Peyer's patch (tissue), 4 donors: ENCODE measurements at regions not wholly inside any gene's neighbourhood (a gene's known extent, or its start where the extent isn't known, plus 50 kb on each side); places are given as distances from the start of the nearest gene placed in this dataset.

Experiments used
- POLR2A ChIP-seq, 2 donors: fragments of 450-650 bp; IDR thresholded peaks; one replicate each; pipeline ENCODE4 v1.5.1; 2017; ENCODE audit warnings: antibody characterized with exemption in 2 of 2, mild to moderate bottlenecking in 2 of 2, moderate library complexity in 2 of 2
- TF ChIP-seq, protein P1 (sequence below), 6 experiments: fragments of 450-650 bp in 4 of 6; fragments of 200-600 bp in 2 of 6; sonication (generic) in 1 of 6; IDR thresholded peaks; one replicate each; pipeline ENCODE4 v1.5.1; 2017 to 2019; ENCODE audit warnings: antibody characterized with exemption in 6 of 6, mild to moderate bottlenecking in 3 of 6, moderate library complexity in 1 of 6

DNA sequence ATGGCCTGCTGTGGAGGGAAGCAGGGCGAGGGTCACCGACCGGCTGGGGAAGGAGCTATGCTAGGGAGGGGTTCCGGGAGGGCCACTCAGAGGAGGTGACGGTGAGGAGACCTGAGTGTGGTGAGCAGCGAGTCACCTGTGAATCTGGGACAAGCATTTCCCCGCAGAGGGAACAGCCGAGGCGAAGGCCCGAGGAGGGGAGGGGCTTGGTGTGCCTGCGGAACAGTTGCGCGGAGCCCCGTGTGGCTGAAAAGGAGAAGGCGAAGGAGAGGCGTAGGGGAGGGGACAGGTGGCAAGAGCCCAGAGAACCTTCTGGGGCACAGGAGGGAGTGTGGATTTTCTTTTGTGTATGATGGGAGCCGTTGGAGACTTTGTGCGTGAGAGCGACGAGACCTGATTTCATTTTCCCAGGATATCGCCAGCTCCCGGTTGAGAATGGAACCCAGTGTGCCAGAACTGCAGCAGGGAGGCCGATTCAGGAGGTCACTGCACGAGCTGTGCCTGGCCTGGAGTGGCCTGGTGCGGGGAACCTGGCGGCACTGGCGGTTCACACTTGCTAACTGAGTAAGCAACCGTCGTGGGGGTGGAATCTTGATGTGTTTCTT lies 117.7 kb upstream of the ZNF507 start:
- TF ChIP-seq, protein P1, sequence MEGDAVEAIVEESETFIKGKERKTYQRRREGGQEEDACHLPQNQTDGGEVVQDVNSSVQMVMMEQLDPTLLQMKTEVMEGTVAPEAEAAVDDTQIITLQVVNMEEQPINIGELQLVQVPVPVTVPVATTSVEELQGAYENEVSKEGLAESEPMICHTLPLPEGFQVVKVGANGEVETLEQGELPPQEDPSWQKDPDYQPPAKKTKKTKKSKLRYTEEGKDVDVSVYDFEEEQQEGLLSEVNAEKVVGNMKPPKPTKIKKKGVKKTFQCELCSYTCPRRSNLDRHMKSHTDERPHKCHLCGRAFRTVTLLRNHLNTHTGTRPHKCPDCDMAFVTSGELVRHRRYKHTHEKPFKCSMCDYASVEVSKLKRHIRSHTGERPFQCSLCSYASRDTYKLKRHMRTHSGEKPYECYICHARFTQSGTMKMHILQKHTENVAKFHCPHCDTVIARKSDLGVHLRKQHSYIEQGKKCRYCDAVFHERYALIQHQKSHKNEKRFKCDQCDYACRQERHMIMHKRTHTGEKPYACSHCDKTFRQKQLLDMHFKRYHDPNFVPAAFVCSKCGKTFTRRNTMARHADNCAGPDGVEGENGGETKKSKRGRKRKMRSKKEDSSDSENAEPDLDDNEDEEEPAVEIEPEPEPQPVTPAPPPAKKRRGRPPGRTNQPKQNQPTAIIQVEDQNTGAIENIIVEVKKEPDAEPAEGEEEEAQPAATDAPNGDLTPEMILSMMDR (IDR thresholded peaks at IDR 0.05) = no peak
- no peak for TF ChIP-seq POLR2A (IDR thresholded peaks at IDR 0.05)
